GM21526 (cell line): ENCODE measurements at regions not wholly inside any gene's neighbourhood (a gene's known extent, or its start where the extent isn't known, plus 50 kb on each side); places are given as distances from the start of the nearest gene placed in this dataset.
"Not testable (repeated sequence)": the region's sequence is repeated elsewhere in the genome, so short reads cannot be mapped to it uniquely, and the experiment has no call there.

Experiments
- ATAC-seq: cut with Tn5 transposase; IDR thresholded peaks from one replicate; pipeline ENCODE4 v1.9.1; 2021; ENCODE audit warnings: moderate library complexity; ENCODE audit not compliant: unreplicated experiment, low FRiP score

DNA sequence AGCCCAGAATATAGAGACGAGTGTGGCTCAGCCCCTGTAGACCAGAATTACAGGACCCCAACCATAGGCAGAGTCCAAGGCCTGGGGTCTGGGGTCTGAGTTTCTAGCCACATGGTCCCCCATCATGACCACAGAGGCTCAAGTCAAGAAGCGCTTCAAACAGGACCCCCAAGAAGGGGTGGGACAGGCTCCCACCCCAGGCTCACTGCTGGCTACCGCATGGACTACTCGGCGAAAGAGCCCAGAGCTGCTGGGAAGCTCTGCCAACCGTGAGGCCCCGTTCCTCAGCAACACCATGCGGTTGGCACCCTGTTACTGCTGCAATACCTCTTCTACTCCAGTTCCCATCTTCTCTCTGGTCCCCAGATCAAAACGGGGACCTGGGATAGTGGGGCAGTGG lies 254.8 kb downstream of the TEX29 start:
- no peak for ATAC-seq

GRCh38 chr13:111575719-111576118 lies 255.3 kb downstream of the TEX29 start:
- ATAC-seq: no peak

- ATAC-seq: no peak
Measured at GRCh38 chr13:111577208-111577828, 256.9 kb downstream of the TEX29 start.

- ATAC-seq: no peak
Measured at GRCh38 chr13:111577956-111578605, 257.6 kb downstream of the TEX29 start.

GRCh38 chr13:111584101-111584672 lies 263.7 kb downstream of the TEX29 start:
- no peak for ATAC-seq

GRCh38 chr13:111584870-111585269 lies 264.4 kb downstream of the TEX29 start:
- no peak for ATAC-seq

- no peak for ATAC-seq
Measured at GRCh38 chr13:111586291-111586690, 265.8 kb downstream of the TEX29 start.

GRCh38 chr13:111587249-111587648 lies 266.8 kb downstream of the TEX29 start:
- ATAC-seq: no peak

DNA sequence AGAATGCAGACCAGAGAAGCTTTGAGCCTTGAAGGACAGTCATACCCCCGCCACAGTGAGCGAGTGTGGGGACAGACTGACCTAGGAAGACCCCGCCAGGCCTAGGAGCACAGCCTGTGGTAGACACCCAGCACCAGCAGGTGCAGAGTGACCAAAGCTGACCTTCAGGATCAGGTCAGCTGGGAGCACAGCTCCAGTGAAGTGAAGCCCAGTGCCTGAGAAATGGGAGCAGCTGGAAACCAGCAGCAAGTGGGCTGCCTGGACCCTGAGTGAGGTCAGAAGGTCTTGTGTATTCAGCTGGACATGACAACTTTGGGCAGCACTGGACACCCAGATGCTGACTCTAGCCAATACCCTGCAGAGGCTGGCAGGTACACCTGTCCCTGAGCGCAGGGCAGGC lies 268.9 kb downstream of the TEX29 start:
- ATAC-seq: no peak

- no peak for ATAC-seq
Measured at GRCh38 chr13:111589992-111590391, 269.6 kb downstream of the TEX29 start.

GRCh38 chr13:111590796-111591195 lies 270.4 kb downstream of the TEX29 start:
- ATAC-seq: no peak

DNA sequence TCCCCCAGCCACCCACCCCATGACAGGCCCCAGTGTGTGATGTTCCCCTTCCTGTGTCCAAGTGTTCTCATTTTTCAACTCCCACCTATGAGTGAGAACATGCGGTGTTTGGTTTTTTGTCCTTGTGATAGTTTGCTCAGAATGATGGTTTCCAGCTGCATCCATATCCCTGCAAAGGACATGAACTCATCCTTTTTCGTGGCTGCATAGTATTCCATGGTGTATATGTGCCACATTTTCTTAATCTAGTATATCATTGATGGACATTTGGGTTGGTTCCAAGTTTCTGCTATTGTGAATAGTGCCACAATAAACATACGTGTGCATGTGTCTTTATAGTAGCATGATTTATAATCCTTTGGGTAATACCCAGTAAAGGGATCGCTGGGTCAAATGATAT lies 273.0 kb downstream of the TEX29 start:
- not testable (repeated sequence) for ATAC-seq

GRCh38 chr13:111594606-111595005 lies 274.2 kb downstream of the TEX29 start:
- ATAC-seq: no peak

DNA sequence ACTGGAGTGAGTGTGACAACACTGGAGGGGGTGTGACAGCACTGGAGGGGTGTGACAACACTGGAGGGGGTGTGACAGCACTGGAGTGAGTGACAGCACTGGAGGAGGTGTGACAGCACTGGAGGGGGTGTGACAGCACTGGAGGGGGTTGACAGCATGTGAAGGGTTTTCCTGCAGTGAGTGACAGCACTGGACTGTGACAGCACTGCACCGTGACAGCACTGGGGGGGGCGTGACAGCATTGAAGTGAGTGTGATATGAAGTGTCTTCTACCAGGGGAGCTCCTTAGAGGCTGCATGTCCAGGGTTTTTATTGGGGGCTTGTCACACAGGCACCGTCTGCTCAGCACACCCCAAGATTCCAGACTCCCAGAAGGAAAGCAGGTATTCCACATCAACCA lies 274.8 kb downstream of the TEX29 start:
- no peak for ATAC-seq

- ATAC-seq: no peak
Measured at GRCh38 chr13:111595791-111596190, 275.3 kb downstream of the TEX29 start.

DNA sequence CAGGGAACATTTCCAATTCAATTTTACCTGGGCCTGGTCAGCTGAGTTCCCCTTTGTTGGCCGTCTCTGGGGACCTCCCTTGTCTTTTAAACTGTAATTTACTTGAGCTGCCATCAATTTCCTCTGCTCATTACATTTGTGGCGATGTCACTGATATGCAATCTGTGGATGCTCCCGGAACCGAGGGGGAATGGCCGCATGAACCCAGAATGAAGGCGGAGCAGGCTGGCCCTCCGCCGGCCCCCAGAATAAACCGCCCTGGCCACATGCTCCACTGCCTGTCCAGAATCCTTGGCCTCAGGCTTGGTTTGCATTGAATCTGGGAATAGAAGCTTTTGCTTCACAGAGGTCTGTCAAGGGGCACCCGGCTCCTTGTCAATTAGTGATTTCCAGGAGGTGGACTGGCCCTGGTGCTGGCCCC lies 276.8 kb downstream of the TEX29 start:
- no peak for ATAC-seq

DNA sequence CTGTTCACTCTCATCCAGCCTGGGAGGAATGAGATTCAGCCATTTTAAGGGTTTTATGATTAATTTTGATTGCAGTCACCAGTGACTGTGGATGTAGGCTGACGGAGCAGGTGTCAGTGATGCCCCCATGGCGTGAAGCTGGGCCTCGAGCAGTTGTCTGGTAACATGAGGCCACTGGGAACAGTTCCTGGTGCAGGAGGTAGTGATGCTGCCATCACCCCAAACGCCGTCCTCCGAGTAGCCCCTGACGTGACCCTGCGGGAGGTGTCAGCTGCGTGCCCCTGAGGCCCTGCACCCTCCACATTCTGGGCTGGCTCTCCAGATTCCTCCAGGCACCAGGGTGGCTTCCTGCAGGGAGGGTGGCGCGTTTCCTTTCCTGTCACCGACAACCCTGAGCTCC lies 277.2 kb downstream of the TEX29 start:
- no peak for ATAC-seq

GRCh38 chr13:111598747-111599146 lies 278.3 kb downstream of the TEX29 start:
- ATAC-seq: no peak

DNA sequence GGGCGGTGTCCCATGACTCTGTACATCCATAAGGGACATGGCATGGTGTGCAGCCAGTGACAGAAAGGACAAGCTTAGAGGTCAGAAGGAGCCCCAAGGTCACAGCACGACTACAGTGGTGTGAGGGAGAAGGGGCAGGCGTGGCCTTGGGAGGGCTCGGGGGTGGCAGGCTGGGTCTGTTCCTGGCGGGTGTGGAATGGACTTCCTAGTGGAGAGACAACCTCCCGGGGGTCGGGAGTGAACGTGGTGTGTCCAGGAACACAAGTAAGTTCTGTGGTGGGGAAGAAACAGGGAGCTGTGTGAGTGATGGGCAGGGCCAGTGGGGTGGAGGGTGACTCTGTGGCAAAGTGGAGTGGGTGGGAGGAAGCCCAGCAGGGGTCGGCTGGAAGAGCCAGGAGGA lies 279.3 kb downstream of the TEX29 start:
- no peak for ATAC-seq

- ATAC-seq: no peak
Measured at GRCh38 chr13:111602874-111603273, 282.4 kb downstream of the TEX29 start.

GRCh38 chr13:111604097-111604496 lies 283.7 kb downstream of the TEX29 start:
- ATAC-seq: no peak

GRCh38 chr13:111608556-111608955 lies 288.1 kb downstream of the TEX29 start:
- no peak for ATAC-seq
